GM03348 (cell line): ENCODE measurements at regions not wholly inside any gene's neighbourhood (a gene's known extent, or its start where the extent isn't known, plus 50 kb on each side); places are given as distances from the start of the nearest gene placed in this dataset.
"Not testable (repeated sequence)": the region's sequence is repeated elsewhere in the genome, so short reads cannot be mapped to it uniquely, and the experiment has no call there.

ENCODE experiments used
- DNase-seq: peaks from one replicate; pipeline ENCODE4 v3.0.0; 2012; ENCODE audit warnings: low spot score

DNA sequence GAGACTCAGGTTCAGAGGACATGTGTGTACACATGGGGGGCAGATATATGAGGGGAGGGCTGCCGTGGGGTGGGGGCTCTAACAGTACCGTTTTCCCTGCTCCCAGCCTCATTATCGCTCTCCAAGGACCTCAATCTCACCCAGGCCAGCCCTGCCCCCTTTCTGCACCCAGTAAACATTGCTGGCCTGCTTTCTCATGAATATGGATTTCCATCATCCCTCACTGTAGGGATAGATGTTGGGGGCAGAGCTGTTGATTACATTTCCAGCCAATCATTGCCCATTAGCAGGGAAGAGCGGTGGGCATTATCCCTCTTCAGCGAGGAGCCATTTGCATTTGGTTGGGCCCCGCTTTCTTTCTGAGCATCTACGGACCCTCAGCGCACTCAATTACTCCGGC, 273.8 kb downstream of the RPS6KC1 start:
- DNase-seq, result no peak

DNA sequence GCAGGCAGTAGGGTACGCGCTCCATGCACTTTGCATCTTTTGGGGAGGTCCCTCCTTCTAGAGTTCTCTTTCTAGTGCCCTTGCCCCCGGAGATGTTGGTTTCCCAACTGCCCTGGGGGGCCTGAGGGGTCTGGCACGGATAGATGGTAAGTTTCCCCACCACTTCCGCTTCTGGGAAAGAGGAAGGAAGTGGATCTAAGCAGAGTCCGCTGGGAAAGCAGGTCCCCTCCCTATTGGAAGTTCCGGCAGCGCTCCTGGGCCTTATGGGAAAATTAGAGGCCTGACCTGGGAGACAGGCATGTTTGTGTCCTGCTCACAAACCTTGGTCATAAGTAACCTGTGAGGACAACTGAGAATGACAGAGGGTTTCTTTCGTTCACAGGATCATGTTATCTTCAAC, 274.4 kb downstream of the RPS6KC1 start:
- no peak for DNase-seq

DNA sequence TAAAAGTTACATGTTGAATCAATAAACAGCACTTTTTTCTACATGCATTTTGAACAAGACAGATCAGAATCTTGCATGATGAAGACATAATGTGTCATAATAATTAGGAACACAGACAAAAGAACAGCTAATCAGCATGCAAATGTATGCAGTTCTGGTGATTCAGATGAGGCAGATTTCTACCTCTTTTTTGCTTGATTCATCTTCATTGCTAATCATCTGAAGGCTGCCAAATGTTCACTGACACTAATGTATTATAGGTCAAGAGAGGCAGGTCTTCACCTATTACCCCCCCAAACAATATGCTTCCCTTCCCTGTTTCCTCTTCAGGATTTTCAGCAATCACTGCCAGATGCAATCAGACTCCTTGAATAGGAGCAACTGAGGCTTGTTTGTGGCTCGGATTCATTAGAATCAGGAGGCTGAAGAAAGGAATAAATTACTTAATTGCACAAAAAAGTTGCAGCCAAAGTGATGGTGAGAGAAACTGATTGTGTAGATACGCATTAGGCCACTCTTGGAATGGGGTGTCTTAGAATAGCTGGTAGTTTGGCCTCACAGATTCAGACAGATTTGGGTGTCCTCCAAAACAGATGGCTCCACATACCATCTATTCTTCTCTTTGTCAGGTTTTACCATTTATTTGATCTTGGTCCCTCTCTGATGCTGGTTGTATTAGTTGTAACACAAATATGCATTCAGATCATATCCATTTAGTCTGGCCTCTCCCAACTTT, 275.4 kb downstream of the RPS6KC1 start:
- peak; percentile 16 for DNase-seq

DNA sequence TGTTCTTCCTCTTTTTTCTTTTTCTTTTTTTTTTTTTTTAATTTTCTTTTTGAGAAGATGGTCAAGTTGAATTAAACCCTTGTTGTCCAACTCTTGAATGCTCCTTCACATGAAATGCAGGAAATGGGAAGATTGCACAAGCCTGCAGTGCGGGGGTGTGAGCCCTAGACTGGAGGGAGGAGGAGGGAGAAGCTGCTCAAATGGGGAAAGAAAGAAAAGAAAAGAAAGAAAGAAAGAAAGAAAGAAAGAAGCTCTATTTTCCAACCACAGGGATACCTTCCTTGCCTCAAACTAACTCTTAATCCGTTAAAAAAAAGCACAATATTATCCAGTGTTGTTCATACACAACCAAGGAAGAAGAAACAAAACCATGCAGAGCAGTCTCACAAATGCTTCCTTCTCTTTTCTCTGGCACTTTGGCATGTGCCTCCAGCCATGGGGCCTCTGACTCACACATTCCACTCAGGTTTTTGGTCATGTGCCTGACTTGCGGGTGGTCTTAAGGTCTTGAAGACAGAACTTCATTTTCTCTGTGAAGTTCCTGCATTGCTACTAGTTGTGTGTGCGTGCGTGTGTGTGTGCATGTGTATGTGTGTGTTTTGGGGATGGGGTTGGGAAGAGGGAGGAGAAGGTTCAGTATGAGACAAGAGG, 276.1 kb downstream of the RPS6KC1 start:
- peak; percentile 73 for DNase-seq

DNA sequence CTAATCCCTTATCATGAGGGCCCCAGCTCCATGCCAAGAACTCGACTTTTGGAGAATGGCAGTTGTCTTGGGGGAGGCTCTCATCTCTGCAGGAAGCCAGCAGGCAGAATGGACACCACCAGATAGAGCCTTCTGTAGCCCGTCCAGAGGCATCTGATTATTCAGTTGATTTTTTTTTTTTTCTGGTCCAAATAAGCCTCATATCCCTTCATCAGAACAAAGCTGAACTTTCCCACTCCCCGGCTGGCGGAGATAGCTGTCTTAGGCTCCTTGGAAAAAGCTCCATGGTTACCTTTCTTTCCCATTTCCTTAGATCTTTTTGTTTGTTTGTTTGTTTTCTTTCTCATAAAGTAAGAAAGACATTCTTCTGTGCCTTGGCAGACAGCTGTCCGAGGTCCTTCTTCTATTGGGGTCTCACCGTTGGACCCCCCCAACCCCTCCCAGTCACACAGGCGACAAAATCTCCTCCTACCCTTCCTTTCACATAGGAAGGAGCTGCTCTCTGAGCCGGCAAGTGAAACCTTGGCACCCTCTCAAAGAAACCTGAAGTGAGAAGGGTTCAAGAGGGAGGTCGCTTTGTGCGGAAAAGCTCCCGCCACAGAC, 278.5 kb downstream of the RPS6KC1 start:
- DNase-seq, result no peak

DNA sequence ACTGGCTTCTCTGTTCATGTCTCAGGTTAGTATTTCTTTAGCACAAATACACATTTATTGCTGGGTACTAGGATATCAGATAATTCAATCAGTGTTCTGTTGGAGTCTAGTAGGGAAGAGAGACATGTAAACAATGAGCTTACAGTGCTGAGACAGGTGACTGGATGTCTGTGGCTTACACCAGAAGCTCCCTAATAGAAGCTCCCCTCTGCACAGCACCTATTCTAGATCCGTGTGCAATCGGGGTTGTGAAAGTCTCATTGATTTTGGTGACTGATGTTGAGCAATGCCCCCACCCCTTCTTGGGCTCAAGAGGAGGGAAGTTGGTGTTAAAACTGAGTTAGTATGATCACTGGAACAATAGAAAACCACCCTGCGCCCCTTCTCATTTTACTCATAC, 279.2 kb downstream of the RPS6KC1 start:
- DNase-seq, result no peak

DNA sequence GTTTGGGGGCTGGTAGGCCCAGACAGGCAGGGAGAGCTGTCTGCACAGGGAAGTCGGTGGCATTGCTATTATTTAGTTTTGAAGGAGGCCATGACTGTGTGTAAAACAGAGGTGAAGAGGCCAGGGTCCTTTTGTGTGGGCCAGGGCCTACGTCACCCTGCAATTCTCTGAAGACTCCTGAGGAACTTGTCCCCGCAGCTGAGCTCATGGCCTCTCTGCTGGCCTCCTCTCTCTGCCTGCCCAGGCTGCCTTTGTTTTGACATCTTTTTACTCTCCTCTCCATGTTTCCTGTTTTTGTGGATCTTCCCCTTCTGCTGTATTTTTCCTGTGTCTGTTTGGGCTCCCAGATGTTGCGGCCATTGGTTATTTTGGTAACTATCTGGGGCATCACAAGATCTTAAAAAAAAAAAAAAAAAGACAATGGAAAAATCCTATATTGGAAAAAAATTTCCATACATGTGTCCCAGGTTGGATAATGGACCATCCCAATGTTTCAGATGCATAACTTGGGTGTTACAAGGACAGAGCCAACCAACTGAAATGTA, 280.7 kb downstream of the RPS6KC1 start:
- DNase-seq, result no peak

DNA sequence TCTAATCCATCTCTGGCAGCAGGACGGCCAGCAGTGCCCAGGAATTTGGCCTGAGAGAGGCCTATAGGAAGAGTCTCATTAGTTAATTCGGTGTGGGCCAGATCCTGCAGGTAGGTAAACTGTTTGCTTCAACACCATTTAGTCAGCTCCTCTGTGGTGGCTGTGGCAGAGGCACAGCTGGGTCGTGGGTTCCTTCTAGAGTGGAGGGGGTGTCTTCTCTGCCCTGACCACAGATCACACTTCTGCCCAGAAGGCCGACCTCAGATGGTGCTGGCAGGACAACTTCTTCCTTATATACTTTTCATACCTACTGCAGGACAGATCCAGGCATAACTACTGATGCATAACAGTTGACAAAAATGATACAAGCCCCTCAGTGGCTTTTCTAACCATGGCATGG, 281.4 kb downstream of the RPS6KC1 start:
- no peak for DNase-seq

DNA sequence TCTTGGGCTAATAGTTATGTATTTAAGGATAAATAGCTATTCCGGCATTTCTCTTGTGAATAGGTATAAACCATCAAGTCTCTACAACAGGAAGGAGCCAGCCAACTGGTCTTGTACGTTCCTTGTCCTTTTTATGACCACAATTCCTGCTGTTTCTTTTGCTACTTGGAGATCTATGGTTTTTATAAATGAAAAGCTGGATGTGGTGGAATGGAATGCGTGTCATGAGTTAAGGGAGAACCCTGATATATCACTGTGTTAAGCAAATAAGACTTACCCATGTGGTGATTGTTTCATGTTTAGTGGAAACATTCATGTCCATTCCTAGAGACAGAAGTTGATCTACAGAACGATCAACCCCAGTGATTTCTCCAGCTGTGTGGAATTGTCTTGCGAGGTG, 282.1 kb downstream of the RPS6KC1 start:
- DNase-seq, result no peak

DNA sequence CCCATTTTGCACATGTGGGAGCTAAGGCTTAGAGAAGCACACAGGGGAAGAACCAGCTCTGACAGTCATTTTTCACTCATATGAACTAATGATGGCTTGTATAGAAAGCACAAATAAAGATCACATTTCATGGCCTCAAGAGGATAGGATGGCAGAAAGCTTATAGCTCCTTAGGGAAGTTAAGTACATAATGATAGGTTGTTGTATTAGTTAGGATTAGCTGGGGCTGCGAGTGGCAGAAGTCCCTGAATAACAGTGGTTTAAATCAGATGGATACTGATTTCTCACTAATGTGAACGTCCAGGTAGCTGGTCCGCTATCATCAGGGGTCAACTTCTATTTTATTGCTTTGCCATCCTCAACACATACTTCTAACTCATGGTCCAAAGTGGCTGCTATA, 284.0 kb downstream of the RPS6KC1 start:
- no peak for DNase-seq

DNA sequence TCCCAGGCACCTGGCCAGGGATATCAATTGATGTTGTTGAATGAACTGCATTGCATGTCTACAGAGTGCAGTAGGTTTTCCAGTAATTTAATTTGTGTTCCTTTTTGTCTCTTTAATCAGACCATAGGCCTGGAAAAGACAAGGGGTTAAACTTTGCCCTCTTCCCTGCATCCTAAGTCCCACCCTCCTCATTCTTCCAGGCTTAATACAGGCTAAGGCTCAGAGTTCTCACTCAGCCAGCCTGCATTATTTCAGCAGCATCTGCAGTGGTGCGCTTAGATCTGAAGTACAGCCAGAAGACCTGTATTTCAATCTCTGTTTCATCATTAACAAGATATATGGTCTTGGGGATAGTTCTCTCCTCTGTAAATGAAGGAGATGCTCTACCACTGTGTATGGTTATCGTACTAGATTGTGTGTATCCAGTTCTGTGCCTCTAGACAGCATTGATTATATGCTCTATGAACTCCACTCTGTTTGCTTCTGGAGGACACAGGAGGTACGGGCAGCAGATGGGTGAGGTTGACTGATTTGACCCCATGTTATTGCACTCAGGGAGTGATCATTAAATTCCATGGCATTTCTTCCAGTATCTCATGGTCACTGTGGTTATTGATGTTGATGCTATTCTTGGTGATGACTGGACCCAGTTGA, 286.1 kb downstream of the RPS6KC1 start:
- no peak for DNase-seq

DNA sequence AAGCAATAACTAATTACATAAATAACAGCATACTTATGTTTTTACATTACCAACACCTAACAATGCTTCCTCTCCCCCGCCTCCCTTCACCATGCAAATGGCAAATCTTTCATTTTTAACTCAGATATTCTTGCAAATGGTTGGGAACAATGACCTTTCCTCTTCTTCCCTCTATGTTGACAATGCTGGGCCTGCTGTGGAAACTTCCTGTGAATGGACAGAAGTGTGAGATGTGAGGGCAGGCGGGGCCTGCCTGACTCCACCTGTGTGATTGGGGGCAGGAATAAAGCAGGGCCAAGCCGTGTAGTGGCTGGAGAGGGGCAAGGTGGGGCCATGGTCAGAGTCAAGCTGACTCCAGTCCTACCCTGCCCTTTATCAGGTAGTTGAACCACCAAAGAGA, 289.6 kb downstream of the RPS6KC1 start:
- no peak for DNase-seq

DNA sequence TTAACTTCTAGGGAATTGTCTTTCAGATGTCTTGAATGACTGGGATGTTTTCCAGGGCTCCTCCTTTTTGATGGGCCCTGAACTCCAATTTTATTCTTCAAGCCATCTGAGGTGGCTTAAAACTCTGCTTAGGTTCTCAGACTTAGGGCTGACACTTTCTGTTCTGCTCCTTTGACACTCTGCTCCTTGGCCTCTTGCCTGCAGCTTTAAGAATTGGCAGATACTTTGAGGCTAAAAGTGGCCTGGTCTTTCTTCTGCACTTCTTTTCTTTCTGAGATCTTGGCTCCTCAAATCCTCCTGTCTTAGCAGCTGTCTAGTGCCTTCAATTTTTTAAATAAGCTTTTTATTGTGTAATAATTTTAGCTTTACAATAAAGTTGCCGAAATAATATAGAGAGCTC, 294.6 kb downstream of the RPS6KC1 start:
- no peak for DNase-seq

DNA sequence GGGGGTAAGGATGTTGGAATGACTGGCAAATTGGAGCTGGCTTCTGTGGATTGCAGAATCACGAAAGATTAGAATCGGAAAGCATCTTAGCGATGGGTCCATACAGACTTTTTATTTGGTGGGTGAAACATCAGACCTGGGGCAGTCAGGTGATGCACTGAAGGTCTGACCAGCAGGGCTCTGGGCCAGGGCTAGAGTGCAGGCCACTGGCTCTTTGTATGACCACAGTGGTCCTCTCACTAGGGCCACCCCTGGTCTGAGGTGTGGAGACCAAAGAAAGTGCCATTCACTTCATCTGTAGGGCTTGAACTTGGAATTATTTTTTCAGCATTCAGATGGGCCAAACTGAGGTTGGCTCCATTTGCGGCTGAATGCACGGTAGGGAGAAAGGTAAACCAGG, 306.4 kb downstream of the RPS6KC1 start:
- no peak for DNase-seq

DNA sequence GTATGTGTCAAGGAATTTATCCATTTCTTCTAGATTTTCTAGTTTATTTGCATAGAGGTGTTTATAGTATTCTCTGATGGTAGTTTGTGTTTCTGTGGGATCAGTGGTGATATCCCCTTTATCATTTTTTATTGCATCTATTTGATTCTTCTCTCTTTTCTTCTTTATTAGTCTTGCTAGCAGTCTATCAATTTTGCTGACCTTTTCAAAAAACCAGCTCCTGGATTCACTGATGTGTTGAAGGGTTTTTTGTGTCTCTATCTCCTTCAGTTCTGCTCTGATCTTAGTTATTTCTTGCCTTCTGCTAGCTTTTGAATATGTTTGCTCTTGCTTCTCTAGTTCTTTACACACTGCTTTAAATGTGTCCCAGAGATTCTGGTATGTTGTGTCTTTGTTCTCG, 307.3 kb downstream of the RPS6KC1 start:
- DNase-seq, result not testable (repeated sequence)

DNA sequence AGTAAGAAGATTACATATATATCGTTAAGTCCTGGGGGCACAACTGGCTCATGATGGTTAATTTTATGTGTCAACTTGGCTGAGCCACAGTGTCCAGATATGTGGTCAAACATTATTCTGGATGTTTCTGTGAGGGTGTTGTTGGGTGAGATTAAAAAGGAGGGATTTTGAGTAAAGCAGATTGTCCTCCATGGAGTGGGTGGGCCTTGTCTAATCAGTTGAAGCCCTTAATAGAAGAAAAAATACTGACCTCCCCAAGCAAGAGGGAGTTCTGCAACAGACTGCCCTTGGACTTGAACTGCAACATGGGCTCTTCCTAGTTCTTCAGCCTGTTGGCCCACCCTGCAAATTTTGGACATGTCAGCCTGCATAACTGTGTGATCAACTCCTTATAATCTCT, 311.6 kb downstream of the RPS6KC1 start:
- DNase-seq, result no peak

DNA sequence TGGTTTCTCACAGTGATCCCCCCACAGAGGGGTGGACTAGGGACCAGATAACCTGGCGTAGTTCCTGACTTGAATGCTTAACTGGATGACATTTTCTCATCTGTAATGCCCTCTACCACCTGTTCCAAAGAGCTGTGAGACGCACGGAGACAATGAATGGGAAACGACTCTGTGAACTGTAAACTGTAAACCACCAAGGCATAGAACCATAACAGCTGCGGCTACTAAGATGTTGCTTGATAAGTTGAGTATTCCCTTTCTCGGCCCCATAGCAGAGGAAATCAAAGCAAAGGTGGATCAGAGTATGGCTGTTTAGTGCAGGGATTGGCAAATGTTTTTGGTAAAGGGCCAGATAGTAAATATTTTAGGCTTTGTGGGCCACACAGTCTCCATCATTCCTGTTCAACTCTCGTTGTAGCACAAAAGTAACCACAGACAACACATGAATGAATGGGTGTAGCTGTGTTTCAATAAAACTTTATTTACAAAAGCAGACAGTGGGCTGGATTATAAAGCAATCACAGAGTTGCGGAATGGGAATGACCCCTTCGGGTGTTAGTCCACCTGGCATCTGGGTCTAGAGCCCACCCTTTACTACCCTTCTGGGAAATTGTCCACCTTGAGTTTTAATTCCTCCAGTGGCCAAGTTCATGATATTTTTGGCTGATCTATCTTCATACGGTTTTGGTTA, 315.2 kb downstream of the RPS6KC1 start:
- DNase-seq, result no peak

DNA sequence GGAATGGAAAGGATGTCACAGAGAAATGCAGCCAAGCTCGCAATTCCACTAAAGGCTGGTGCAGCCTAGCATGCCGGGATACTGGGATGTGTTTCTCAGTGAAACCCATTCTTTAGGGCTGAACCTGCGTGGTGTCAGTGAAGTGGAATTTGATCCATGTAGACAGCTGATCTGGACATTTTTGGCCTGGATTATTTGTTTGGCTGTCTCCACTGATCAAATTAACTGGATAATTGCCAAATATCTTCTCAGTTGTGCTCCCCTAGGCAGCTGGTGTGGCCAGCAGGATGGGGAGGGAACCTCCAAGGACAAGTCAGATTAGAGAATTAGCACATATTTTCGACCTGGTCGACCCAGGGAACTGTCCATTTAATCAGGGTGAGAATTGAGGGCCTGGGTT, 318.4 kb downstream of the RPS6KC1 start:
- DNase-seq, result no peak

DNA sequence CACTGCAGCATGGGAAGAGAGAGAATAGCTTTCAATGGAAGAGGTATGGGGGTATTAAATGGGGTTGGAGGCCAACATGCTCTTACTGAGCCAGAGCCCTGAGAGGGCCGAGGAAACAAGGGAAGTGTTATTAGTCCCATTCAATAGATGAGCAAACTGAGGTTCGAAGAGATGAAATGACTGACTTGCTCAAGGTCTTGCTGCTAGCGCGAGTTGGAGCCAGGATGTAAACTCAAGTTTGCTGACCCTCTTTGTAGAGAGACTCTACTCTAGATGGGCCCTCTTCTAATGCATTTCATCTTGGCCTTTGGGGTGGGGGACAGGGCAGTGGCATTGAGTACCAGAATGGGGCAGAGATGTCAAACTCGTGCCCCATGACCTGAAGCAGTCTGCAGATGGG, 319.5 kb downstream of the RPS6KC1 start:
- no peak for DNase-seq

DNA sequence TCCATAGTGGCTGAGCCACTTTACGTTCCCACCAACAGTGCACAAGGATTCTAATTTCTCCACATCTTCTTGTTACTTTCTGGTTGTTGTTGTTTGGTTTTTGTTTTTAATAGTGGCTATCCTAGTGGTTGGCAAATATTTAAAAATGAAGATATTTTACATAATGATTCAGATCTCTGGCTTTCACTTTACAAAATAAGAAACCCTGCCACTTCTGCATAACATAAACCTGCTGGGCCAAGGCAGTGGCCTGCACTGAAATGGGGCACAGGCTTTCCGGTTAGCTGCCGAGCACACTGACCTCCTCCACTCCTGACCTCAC, 320.4 kb downstream of the RPS6KC1 start:
- DNase-seq, result no peak

DNA sequence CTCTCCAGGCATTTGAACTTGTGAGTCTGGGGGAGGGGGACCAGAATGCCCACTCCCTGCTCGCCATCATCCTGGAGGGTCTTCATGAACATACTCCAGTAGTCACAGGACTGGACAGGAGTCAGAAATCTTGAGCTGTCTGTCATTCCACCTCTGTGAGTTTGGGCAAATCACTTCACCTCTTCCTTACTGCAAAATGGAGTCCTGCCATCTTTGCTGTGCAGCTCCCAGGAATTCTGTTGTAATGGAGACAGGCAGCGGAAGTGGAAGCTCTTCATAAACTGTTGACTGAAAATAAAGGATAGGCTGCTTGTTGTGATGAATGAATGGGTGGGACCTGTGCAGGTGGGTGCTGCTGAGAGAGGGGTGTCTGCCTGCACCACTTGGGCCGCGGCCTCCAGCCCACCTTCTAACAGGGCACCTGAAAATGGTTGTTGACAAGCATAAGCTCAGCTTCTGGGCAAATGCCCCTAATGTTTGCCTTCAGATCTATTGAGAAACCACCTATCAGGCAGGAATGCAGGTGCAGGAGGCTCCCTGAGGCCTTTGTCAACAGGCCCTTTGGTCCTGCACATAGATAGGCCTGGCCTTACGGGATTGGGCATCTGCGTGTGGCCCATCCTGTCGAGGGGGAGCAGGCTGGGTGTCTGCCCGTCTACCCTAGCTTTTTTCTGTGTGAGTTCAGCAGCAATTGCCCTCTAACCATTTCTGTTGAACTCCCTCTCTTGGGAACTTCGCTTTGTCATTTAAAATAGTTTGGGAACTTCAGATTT, 321.0 kb downstream of the RPS6KC1 start:
- DNase-seq, result no peak

DNA sequence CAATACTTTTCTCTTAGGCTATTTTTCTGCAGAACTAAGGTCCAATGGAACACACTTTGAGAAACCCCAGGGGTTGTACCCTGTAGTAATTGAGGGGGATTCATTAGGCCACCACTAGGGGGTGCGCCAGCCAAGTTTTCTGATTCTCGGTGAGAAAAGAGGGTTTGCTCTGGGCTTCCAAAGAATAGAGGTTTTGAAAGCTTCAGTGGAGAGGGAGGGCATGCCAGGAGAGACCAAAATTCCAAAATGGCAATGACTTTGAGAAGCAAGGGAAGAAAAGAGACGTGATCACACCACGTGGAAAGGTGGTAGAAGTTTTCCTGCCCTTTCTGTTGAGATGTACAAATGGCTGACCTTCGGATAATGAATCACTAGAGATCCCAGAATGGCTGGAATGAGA, 323.3 kb downstream of the RPS6KC1 start:
- DNase-seq, result peak; percentile 82
